ENCODE measurements at regions not wholly inside any gene's neighbourhood (a gene's known extent, or its start where the extent isn't known, plus 50 kb on each side); places are given as distances from the start of the nearest gene placed in this dataset.

DNA sequence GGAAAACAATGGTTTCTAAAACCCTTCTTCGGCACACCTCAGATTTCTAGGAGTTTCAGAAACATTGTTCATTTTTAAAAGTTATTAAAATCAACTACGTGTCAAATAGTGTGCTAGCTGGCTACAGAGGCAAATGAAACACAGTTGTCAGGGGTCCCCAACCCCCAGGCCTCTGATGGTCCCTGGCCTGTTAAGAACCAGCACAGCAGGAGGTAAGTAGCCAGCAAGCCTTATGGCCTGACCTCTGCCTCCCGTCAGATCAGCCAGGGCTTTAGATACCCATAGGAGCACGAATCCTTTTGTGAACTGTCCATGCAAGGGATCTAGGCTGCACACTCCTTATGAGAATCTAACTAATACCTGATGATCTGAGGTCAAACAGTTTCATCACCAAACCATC lies 648.2 kb downstream of the FAM181B start (continued):
- TF ChIP-seq SPI1 (IDR thresholded peaks at IDR 0.05; ENCODE audit: borderline replicate concordance, insufficient read depth, low read depth, low read length) (no peak), ZNF622 (IDR thresholded peaks at IDR 0.05) (no peak), NR2F1 (conservative IDR thresholded peaks at IDR 0.05) (no peak), HDAC2 (IDR thresholded peaks at IDR 0.05) (no peak), CBFB (IDR thresholded peaks at IDR 0.05; ENCODE audit: low read depth) (no peak), POLR2A (IDR thresholded peaks at IDR 0.05; ENCODE audit: low read depth, low read length) (no peak), TCF12 (IDR thresholded peaks at IDR 0.05; ENCODE audit: low read depth, low read length) (no peak), RELA (IDR thresholded peaks at IDR 0.05; ENCODE audit: borderline replicate concordance, partially characterized antibody) (no peak), SP1 (IDR thresholded peaks at IDR 0.05; ENCODE audit: low read depth, low read length) (no peak)
- TF ChIP-seq, protein P1, sequence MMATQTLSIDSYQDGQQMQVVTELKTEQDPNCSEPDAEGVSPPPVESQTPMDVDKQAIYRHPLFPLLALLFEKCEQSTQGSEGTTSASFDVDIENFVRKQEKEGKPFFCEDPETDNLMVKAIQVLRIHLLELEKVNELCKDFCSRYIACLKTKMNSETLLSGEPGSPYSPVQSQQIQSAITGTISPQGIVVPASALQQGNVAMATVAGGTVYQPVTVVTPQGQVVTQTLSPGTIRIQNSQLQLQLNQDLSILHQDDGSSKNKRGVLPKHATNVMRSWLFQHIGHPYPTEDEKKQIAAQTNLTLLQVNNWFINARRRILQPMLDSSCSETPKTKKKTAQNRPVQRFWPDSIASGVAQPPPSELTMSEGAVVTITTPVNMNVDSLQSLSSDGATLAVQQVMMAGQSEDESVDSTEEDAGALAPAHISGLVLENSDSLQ (IDR thresholded peaks at IDR 0.05), result no peak
- TF ChIP-seq, protein P2, sequence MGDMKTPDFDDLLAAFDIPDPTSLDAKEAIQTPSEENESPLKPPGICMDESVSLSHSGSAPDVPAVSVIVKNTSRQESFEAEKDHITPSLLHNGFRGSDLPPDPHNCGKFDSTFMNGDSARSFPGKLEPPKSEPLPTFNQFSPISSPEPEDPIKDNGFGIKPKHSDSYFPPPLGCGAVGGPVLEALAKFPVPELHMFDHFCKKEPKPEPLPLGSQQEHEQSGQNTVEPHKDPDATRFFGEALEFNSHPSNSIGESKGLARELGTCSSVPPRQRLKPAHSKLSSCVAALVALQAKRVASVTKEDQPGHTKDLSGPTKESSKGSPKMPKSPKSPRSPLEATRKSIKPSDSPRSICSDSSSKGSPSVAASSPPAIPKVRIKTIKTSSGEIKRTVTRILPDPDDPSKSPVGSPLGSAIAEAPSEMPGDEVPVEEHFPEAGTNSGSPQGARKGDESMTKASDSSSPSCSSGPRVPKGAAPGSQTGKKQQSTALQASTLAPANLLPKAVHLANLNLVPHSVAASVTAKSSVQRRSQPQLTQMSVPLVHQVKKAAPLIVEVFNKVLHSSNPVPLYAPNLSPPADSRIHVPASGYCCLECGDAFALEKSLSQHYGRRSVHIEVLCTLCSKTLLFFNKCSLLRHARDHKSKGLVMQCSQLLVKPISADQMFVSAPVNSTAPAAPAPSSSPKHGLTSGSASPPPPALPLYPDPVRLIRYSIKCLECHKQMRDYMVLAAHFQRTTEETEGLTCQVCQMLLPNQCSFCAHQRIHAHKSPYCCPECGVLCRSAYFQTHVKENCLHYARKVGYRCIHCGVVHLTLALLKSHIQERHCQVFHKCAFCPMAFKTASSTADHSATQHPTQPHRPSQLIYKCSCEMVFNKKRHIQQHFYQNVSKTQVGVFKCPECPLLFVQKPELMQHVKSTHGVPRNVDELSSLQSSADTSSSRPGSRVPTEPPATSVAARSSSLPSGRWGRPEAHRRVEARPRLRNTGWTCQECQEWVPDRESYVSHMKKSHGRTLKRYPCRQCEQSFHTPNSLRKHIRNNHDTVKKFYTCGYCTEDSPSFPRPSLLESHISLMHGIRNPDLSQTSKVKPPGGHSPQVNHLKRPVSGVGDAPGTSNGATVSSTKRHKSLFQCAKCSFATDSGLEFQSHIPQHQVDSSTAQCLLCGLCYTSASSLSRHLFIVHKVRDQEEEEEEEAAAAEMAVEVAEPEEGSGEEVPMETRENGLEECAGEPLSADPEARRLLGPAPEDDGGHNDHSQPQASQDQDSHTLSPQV (IDR thresholded peaks at IDR 0.05), result no peak
